Spinal cord (tissue), 9 donors: ENCODE measurements at regions not wholly inside any gene's neighbourhood (a gene's known extent, or its start where the extent isn't known, plus 50 kb on each side); places are given as distances from the start of the nearest gene placed in this dataset.
A peak's percentile ranks its signal among the peaks of the same experiment; 100 is the strongest.
"Not testable (repeated sequence)": the region's sequence is repeated elsewhere in the genome, so short reads cannot be mapped to it uniquely, and the experiment has no call there.

Experiments used
- DNase-seq, 6 donors: peaks; one replicate each; pipeline versions ENCODE4 v3.0.0 to v3.0.0-alpha.2; 2013 to 2015; ENCODE audit warnings: low spot score in 6 of 6, low read depth in 4 of 6
- H3K27ac ChIP-seq: one replicate; pipeline ENCODE4 v1.5.1; 2013; ENCODE audit warnings: low read depth, low read length, control low read depth
- H3K27me3 ChIP-seq: one replicate; pipeline ENCODE4 v1.6.1; 2013; ENCODE audit warnings: low read length; ENCODE audit not compliant: control insufficient read depth, insufficient read depth
- H3K36me3 ChIP-seq: one replicate; pipeline ENCODE4 v1.6.1; 2013; ENCODE audit warnings: low read length; ENCODE audit not compliant: control insufficient read depth, insufficient read depth
- H3K4me1 ChIP-seq: one replicate; pipeline ENCODE4 v1.6.1; 2013; ENCODE audit warnings: low read length; ENCODE audit not compliant: control insufficient read depth, insufficient read depth
- H3K4me3 ChIP-seq: one replicate; pipeline ENCODE4 v1.5.1; 2013; ENCODE audit warnings: low read depth, low read length, control low read depth
- H3K9me3 ChIP-seq: one replicate; pipeline ENCODE4 v1.6.1; 2013; ENCODE audit warnings: low read length; ENCODE audit not compliant: control insufficient read depth, insufficient read depth
- WGBS: methylation state at CpG from one replicate; pipeline ENCODE4 v1.1.5; 2013; ENCODE audit warnings: missing lambda C conversion rate; ENCODE audit not compliant: insufficient coverage; 5-methylcytosine and 5-hydroxymethylcytosine counted together
- donor health status: healthy.

GRCh38 chr14:86086962-86087361, 557.0 kb downstream of the FLRT2 start:
- H3K27ac ChIP-seq: no peak overlapping the region
- no peak overlapping the region for H3K4me3 ChIP-seq
- no CpG with 5 or more reads among the region's 1 CpG for WGBS
- H3K9me3 ChIP-seq: no peaks in the 10 kb centered on the region
- no peaks in the 10 kb centered on the region for H3K27me3 ChIP-seq
- no peak for DNase-seq
- H3K36me3 ChIP-seq: no peaks in the 10 kb centered on the region
- H3K4me1 ChIP-seq: no peaks in the 10 kb centered on the region

GRCh38 chr14:86084097-86084496, 554.2 kb downstream of the FLRT2 start:
- no peaks in the 10 kb centered on the region for H3K27me3 ChIP-seq

GRCh38 chr14:86083616-86084015, 553.7 kb downstream of the FLRT2 start:
- no peak overlapping the region for H3K27ac ChIP-seq
- H3K4me3 ChIP-seq: no peak overlapping the region
- H3K9me3 ChIP-seq: no peaks in the 10 kb centered on the region
- DNase-seq: no peak
- no peaks in the 10 kb centered on the region for H3K27me3 ChIP-seq
- no peaks in the 10 kb centered on the region for H3K4me1 ChIP-seq
- H3K36me3 ChIP-seq: no peaks in the 10 kb centered on the region

More at GRCh38 chr14:86084097-86084496, 554.2 kb downstream of the FLRT2 start:
- H3K4me1 ChIP-seq: no peaks in the 10 kb centered on the region
- H3K36me3 ChIP-seq: no peaks in the 10 kb centered on the region
- no peaks in the 10 kb centered on the region for H3K9me3 ChIP-seq
- no peak overlapping the region for H3K4me3 ChIP-seq
- no CpG with 5 or more reads among the region's 1 CpG for WGBS
- no peak overlapping the region for H3K27ac ChIP-seq
- no peak for DNase-seq

- Histone ChIP-seq H3K27ac (no peak overlapping the region), H3K9me3 (no peaks in the 10 kb centered on the region), H3K4me1 (no peaks in the 10 kb centered on the region), H3K36me3 (no peaks in the 10 kb centered on the region), H3K27me3 (no peaks in the 10 kb centered on the region), H3K4me3 (no peak overlapping the region)
- no peak for DNase-seq
- WGBS: 68% methylated on average over 3 of the region's 5 CpGs
Measured at GRCh38 chr14:86072116-86072894, 542.4 kb downstream of the FLRT2 start.

- peak in 1 of 6 donors; percentile 57 for DNase-seq
- Histone ChIP-seq H3K27me3 (no peaks in the 10 kb centered on the region), H3K4me3 (no peak overlapping the region), H3K4me1 (no peaks in the 10 kb centered on the region), H3K27ac (no peak overlapping the region), H3K36me3 (no peaks in the 10 kb centered on the region), H3K9me3 (no peaks in the 10 kb centered on the region)
- no CpG with 5 or more reads among the region's 2 CpGs for WGBS
Measured at GRCh38 chr14:86066651-86067050, 536.7 kb downstream of the FLRT2 start.

- H3K27me3 ChIP-seq: no peaks in the 10 kb centered on the region
- H3K27ac ChIP-seq: no peak overlapping the region
- no peak for DNase-seq
- WGBS: no CpG with 5 or more reads among the region's 3 CpGs
- no peak overlapping the region for H3K4me3 ChIP-seq
- no peaks in the 10 kb centered on the region for H3K36me3 ChIP-seq
- H3K9me3 ChIP-seq: no peaks in the 10 kb centered on the region
- no peaks in the 10 kb centered on the region for H3K4me1 ChIP-seq
Measured at GRCh38 chr14:86065407-86065806, 535.5 kb downstream of the FLRT2 start.

GRCh38 chr14:86064595-86064994, 534.7 kb downstream of the FLRT2 start:
- not testable (repeated sequence) for H3K27me3 ChIP-seq, H3K4me1 ChIP-seq, H3K36me3 ChIP-seq, H3K9me3 ChIP-seq, DNase-seq, H3K4me3 ChIP-seq, H3K27ac ChIP-seq

- H3K27ac ChIP-seq: no peak overlapping the region
- no peaks in the 10 kb centered on the region for H3K27me3 ChIP-seq
- no peaks in the 10 kb centered on the region for H3K4me1 ChIP-seq
- peak in 2 of 6 donors; percentile 63 to 84 for DNase-seq
- no peaks in the 10 kb centered on the region for H3K9me3 ChIP-seq
- H3K4me3 ChIP-seq: no peak overlapping the region
- no peaks in the 10 kb centered on the region for H3K36me3 ChIP-seq
- WGBS: 6% methylated on average over 2 of the region's 3 CpGs
Measured at GRCh38 chr14:86057018-86057667, 527.2 kb downstream of the FLRT2 start.

GRCh38 chr14:86055512-86056075, 525.6 kb downstream of the FLRT2 start:
- peak in 3 of 6 donors; percentile 5 to 74 (median 33) for DNase-seq
- Histone ChIP-seq H3K4me1 (no peaks in the 10 kb centered on the region), H3K27ac (no peak overlapping the region), H3K36me3 (no peaks in the 10 kb centered on the region), H3K4me3 (no peak overlapping the region), H3K27me3 (no peaks in the 10 kb centered on the region), H3K9me3 (no peaks in the 10 kb centered on the region)
- WGBS: 100% methylated on average over 1 of the region's 3 CpGs

GRCh38 chr14:86052868-86053267, 522.9 kb downstream of the FLRT2 start:
- no peak for DNase-seq
- Histone ChIP-seq H3K27me3 (no peaks in the 10 kb centered on the region), H3K4me1 (no peaks in the 10 kb centered on the region), H3K27ac (no peak overlapping the region), H3K36me3 (no peaks in the 10 kb centered on the region), H3K9me3 (no peaks in the 10 kb centered on the region), H3K4me3 (no peak overlapping the region)
- no CpG with 5 or more reads among the region's 1 CpG for WGBS
